ENCODE measurements at regions not wholly inside any gene's neighbourhood (a gene's known extent, or its start where the extent isn't known, plus 50 kb on each side); places are given as distances from the start of the nearest gene placed in this dataset.

- H3K36me3 ChIP-seq (ENCODE audit: insufficient read depth, low read length): no peaks in the 10 kb centered on the region
- no peaks in the 10 kb centered on the region for H3K79me2 ChIP-seq (ENCODE audit: insufficient read depth, low read depth, low read length)
- H3K4me3 ChIP-seq (ENCODE audit: low read depth, low read length, poor library complexity, severe bottlenecking): no peak overlapping the region
- H2AFZ ChIP-seq (ENCODE audit: low read length): no peak overlapping the region
- TF ChIP-seq EZH2phosphoT487 (IDR thresholded peaks at IDR 0.05; ENCODE audit: borderline replicate concordance, low read depth, low read length): no peak
- no peak for TF ChIP-seq CTCF (conservative IDR thresholded peaks at IDR 0.05; ENCODE audit: low read length)
- intact Hi-C loops (cut with micrococcal nuclease; ENCODE audit: unreplicated experiment): no loop called here
- no peak overlapping the region for H3K27ac ChIP-seq (ENCODE audit: low read depth, low read length, poor library complexity, severe bottlenecking)
- H3K9me3 ChIP-seq (ENCODE audit: low read length): no peaks in the 10 kb centered on the region
- no peaks in the 10 kb centered on the region for H3K9me2 ChIP-seq (ENCODE audit: insufficient read depth, low read length)
- no peaks in the 10 kb centered on the region for H4K20me1 ChIP-seq (ENCODE audit: insufficient read depth, low read length)
- no peak overlapping the region for H3K4me2 ChIP-seq (ENCODE audit: low read length)
- no peak for DNase-seq (ENCODE audit: low spot score)
- H3K4me1 ChIP-seq (ENCODE audit: insufficient read depth, low read length, poor library complexity, severe bottlenecking): no peaks in the 10 kb centered on the region
- POLR2A ChIA-PET: no interaction called here
- no TSS peak for BruUV-seq (replicated peaks)
- CTCF ChIA-PET (ENCODE audit: unreplicated experiment): no interaction called here
These were observed 480.4 kb upstream of the TUSC1 start for GRCh38 chr9:26158631-26159150.

GRCh38 chr9:26157411-26157810 is 479.2 kb upstream of the TUSC1 start:
- H4K20me1 ChIP-seq (ENCODE audit: insufficient read depth, low read length): no peaks in the 10 kb centered on the region
- H2AFZ ChIP-seq (ENCODE audit: low read length): no peak overlapping the region
- no peak overlapping the region for H3K4me3 ChIP-seq (ENCODE audit: low read depth, low read length, poor library complexity, severe bottlenecking)
- H3K36me3 ChIP-seq (ENCODE audit: insufficient read depth, low read length): no peaks in the 10 kb centered on the region
- intact Hi-C loops (cut with micrococcal nuclease; ENCODE audit: unreplicated experiment): no loop called here
- BruUV-seq (replicated peaks): no TSS peak
- H3K9me3 ChIP-seq (ENCODE audit: low read length): no peaks in the 10 kb centered on the region
- H3K4me2 ChIP-seq (ENCODE audit: low read length): no peak overlapping the region
- ChIA-PET POLR2A (no interaction called here), CTCF (ENCODE audit: unreplicated experiment) (no interaction called here)
- no peaks in the 10 kb centered on the region for H3K79me2 ChIP-seq (ENCODE audit: insufficient read depth, low read depth, low read length)
- H3K27ac ChIP-seq (ENCODE audit: low read depth, low read length, poor library complexity, severe bottlenecking): no peak overlapping the region
- H3K9me2 ChIP-seq (ENCODE audit: insufficient read depth, low read length): no peaks in the 10 kb centered on the region
- DNase-seq (ENCODE audit: low spot score): no peak
- TF ChIP-seq EZH2phosphoT487 (IDR thresholded peaks at IDR 0.05; ENCODE audit: borderline replicate concordance, low read depth, low read length) (no peak), CTCF (conservative IDR thresholded peaks at IDR 0.05; ENCODE audit: low read length) (no peak)
- no peaks in the 10 kb centered on the region for H3K4me1 ChIP-seq (ENCODE audit: insufficient read depth, low read length, poor library complexity, severe bottlenecking)

- TF ChIP-seq EZH2phosphoT487 (IDR thresholded peaks at IDR 0.05; ENCODE audit: borderline replicate concordance, low read depth, low read length) (no peak), CTCF (conservative IDR thresholded peaks at IDR 0.05; ENCODE audit: low read length) (no peak)
- no peak overlapping the region for H2AFZ ChIP-seq (ENCODE audit: low read length)
- POLR2A ChIA-PET: interaction anchor here (0.6 kb wide), 1 partner anchor 189 kb away, joined by 3 read pairs; no protein-coding TSS in a partner anchor
- H3K9me3 ChIP-seq (ENCODE audit: low read length): no peaks in the 10 kb centered on the region
- CTCF ChIA-PET (ENCODE audit: unreplicated experiment): no interaction called here
- no peaks in the 10 kb centered on the region for H3K4me1 ChIP-seq (ENCODE audit: insufficient read depth, low read length, poor library complexity, severe bottlenecking)
- no peaks in the 10 kb centered on the region for H3K79me2 ChIP-seq (ENCODE audit: insufficient read depth, low read depth, low read length)
- no peak overlapping the region for H3K4me3 ChIP-seq (ENCODE audit: low read depth, low read length, poor library complexity, severe bottlenecking)
- no peaks in the 10 kb centered on the region for H3K9me2 ChIP-seq (ENCODE audit: insufficient read depth, low read length)
- no peaks in the 10 kb centered on the region for H3K36me3 ChIP-seq (ENCODE audit: insufficient read depth, low read length)
- no peak overlapping the region for H3K4me2 ChIP-seq (ENCODE audit: low read length)
- no peaks in the 10 kb centered on the region for H4K20me1 ChIP-seq (ENCODE audit: insufficient read depth, low read length)
- intact Hi-C loops (cut with micrococcal nuclease; ENCODE audit: unreplicated experiment): no loop called here
- H3K27ac ChIP-seq (ENCODE audit: low read depth, low read length, poor library complexity, severe bottlenecking): no peak overlapping the region
- no TSS peak for BruUV-seq (replicated peaks)
- no peak for DNase-seq (ENCODE audit: low spot score)
These were observed 474.1 kb upstream of the TUSC1 start for GRCh38 chr9:26152350-26152749.

Data from OCI-LY7 (cell line).